MM.1S (cell line): ENCODE measurements at regions not wholly inside any gene's neighbourhood (a gene's known extent, or its start where the extent isn't known, plus 50 kb on each side); places are given as distances from the start of the nearest gene placed in this dataset.

Experiments used
- DNase-seq: peaks from one replicate; pipeline ENCODE4 v3.0.0-alpha.2; 2015
- H2AFZ ChIP-seq: fragments of 300-600 bp; sonication (generic); 2 replicates; pipeline ENCODE4 v1.6.0; 2016; ENCODE audit warnings: antibody characterized with exemption, low read length
- H3F3A ChIP-seq: fragments of 300-600 bp; sonication (generic); 2 replicates; pipeline ENCODE4 v1.6.1; 2016; ENCODE audit warnings: mild to moderate bottlenecking, antibody characterized with exemption, low read length, moderate library complexity, mixed read lengths; ENCODE audit not compliant: insufficient read depth
- H3K27ac ChIP-seq: fragments of 300-600 bp; sonication (generic); 2 replicates; pipeline ENCODE4 v1.5.1; 2016; ENCODE audit warnings: mild to moderate bottlenecking, low read length
- H3K27me3 ChIP-seq: fragments of 300-600 bp; sonication (generic); replicated peaks from 2 replicates; pipeline ENCODE4 v1.6.0; 2016; ENCODE audit warnings: low read length; ENCODE audit not compliant: insufficient read depth
- H3K36me3 ChIP-seq: fragments of 300-600 bp; sonication (generic); replicated peaks from 2 replicates; pipeline ENCODE4 v1.6.1; 2016; ENCODE audit warnings: mild to moderate bottlenecking, low read length, mixed read lengths; ENCODE audit not compliant: insufficient read depth
- H3K4me1 ChIP-seq: fragments of 300-600 bp; sonication (generic); 2 replicates; pipeline ENCODE4 v1.6.1; 2016; ENCODE audit warnings: low read length, mixed read lengths
- H3K4me2 ChIP-seq: fragments of 300-600 bp; sonication (generic); 2 replicates; pipeline ENCODE4 v1.6.0; 2016; ENCODE audit warnings: low read depth, low read length
- H3K4me3 ChIP-seq: fragments of 300-600 bp; sonication (generic); 2 replicates; pipeline ENCODE4 v1.5.1; 2016; ENCODE audit warnings: low read length, mixed read lengths
- H3K79me2 ChIP-seq: fragments of 300-600 bp; sonication (generic); 2 replicates; pipeline ENCODE4 v1.6.1; 2016; ENCODE audit warnings: mixed run types, low read length, mixed read lengths
- H3K9ac ChIP-seq: fragments of 300-600 bp; sonication (generic); 2 replicates; pipeline ENCODE4 v1.6.1; 2016; ENCODE audit warnings: low read length, mixed read lengths
- H3K9me2 ChIP-seq: fragments of 300-600 bp; sonication (generic); replicated peaks from 2 replicates; pipeline ENCODE4 v1.6.1; 2016; ENCODE audit warnings: mild to moderate bottlenecking, low read length, mixed read lengths; ENCODE audit not compliant: insufficient read depth
- H3K9me3 ChIP-seq: fragments of 300-600 bp; sonication (generic); replicated peaks from 2 replicates; pipeline ENCODE4 v1.6.1; 2016; ENCODE audit warnings: mild to moderate bottlenecking, low read length, mixed read lengths; ENCODE audit not compliant: insufficient read depth
- H4K20me1 ChIP-seq: fragments of 300-600 bp; sonication (generic); 2 replicates; pipeline ENCODE4 v1.6.1; 2016; ENCODE audit warnings: mild to moderate bottlenecking, low read length, moderate library complexity, mixed read lengths; ENCODE audit not compliant: insufficient read depth
- CTCF ChIP-seq: fragments of 300-600 bp; sonication (generic); IDR thresholded peaks from 2 replicates; pipeline ENCODE4 v1.5.1; 2016; ENCODE audit warnings: antibody characterized with exemption, low read length, mixed read lengths
- EZH2 ChIP-seq: fragments of 300-600 bp; sonication (generic); optimal IDR thresholded peaks from 2 replicates; pipeline ENCODE3; 2017; ENCODE audit warnings: low read depth, mild to moderate bottlenecking, antibody characterized with exemption, low read length, mixed read lengths
- EZH2phosphoT487 ChIP-seq: fragments of 300-600 bp; sonication (generic); IDR thresholded peaks from 2 replicates; pipeline ENCODE4 v1.6.1; 2018; ENCODE audit warnings: antibody characterized with exemption, low read length

- Histone ChIP-seq H3K4me3 (no peak overlapping the region), H3K9ac (no peak overlapping the region), H3K27me3 (no peaks in the 10 kb centered on the region), H3F3A (no peaks in the 10 kb centered on the region), H3K36me3 (no peaks in the 10 kb centered on the region), H3K9me2 (no peaks in the 10 kb centered on the region), H4K20me1 (no peaks in the 10 kb centered on the region), H3K4me1 (no peaks in the 10 kb centered on the region), H3K9me3 (no peaks in the 10 kb centered on the region), H3K27ac (no peak overlapping the region), H2AFZ (no peak overlapping the region), H3K4me2 (no peak overlapping the region), H3K79me2 (no peaks in the 10 kb centered on the region)
- TF ChIP-seq EZH2 (no peak), EZH2phosphoT487 (no peak), CTCF (no peak)
- DNase-seq, result no peak
These were observed 278.7 kb downstream of the FIGN start for GRCh38 chr2:163456953-163457743.

DNA sequence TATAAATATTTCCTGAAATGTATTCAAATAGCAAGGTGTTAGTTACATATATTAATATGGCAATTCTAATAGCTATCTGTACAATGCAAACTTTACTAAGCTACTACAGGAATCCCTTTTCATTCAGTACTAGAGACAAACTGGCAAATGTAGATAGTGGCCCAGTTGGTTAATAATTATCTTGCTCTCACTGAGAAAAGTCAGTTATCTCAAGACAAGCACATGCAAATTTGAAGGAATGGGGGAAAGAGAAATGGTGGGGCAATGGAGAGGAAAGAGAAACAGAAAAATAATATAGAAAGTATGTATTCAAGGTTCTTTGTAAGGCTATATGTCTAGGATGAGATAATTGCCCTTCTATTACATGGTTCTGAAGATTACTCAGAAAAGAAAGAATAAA lies 280.0 kb downstream of the FIGN start:
- H3K9ac ChIP-seq, result no peak overlapping the region
- no peaks in the 10 kb centered on the region for H3F3A ChIP-seq
- no peaks in the 10 kb centered on the region for H3K27me3 ChIP-seq
- H3K27ac ChIP-seq, result no peak overlapping the region
- H3K36me3 ChIP-seq, result no peaks in the 10 kb centered on the region
- no peaks in the 10 kb centered on the region for H4K20me1 ChIP-seq
- no peak overlapping the region for H2AFZ ChIP-seq
- no peak overlapping the region for H3K4me3 ChIP-seq
- no peak for DNase-seq
- H3K9me3 ChIP-seq, result no peaks in the 10 kb centered on the region
- H3K4me2 ChIP-seq, result no peak overlapping the region
- no peaks in the 10 kb centered on the region for H3K79me2 ChIP-seq
- no peaks in the 10 kb centered on the region for H3K4me1 ChIP-seq
- H3K9me2 ChIP-seq, result no peaks in the 10 kb centered on the region
- no peak for TF ChIP-seq EZH2
- no peak for TF ChIP-seq CTCF
- no peak for TF ChIP-seq EZH2phosphoT487

DNA sequence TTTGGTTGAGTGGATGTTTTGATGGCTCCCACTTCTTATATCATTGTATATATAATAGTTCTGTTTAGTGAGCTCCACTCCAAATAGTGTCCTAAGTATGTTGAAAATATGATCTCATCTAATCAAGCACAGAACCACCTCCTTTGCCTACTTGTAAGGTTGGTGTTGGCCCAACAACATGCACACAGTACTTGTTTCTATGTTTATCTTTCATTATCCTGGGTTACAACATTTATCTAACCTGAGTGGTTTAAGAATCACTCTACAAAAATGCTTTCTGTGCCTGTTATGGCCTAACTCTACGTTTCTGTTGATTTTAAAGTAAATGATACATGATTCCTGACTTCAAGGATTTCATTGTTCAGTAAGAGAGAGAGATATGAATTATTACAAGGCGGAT lies 281.9 kb downstream of the FIGN start:
- Histone ChIP-seq H2AFZ (no peak overlapping the region), H4K20me1 (no peaks in the 10 kb centered on the region), H3K4me2 (no peak overlapping the region), H3K9ac (no peak overlapping the region), H3K27ac (no peak overlapping the region), H3K9me3 (no peaks in the 10 kb centered on the region), H3K79me2 (no peaks in the 10 kb centered on the region), H3K4me1 (no peaks in the 10 kb centered on the region), H3K9me2 (no peaks in the 10 kb centered on the region), H3K4me3 (no peak overlapping the region), H3K27me3 (no peaks in the 10 kb centered on the region), H3K36me3 (no peaks in the 10 kb centered on the region), H3F3A (no peaks in the 10 kb centered on the region)
- TF ChIP-seq EZH2phosphoT487 (no peak), EZH2 (no peak), CTCF (no peak)
- DNase-seq, result no peak
